SK-N-SH (cell line): ENCODE measurements at regions not wholly inside any gene's neighbourhood (a gene's known extent, or its start where the extent isn't known, plus 50 kb on each side); places are given as distances from the start of the nearest gene placed in this dataset.

Source experiments
- CTCF ChIA-PET: fragments of 300-600, 350-600 bp; formaldehyde crosslinking; extraction: SDS; loops from one replicate; lab custom pipeline; 2021; lab: Yijun Ruan, JAX
- POLR2A ChIA-PET: fragments of 350-600 bp; sonication (Branson Sonifier 250); formaldehyde crosslinking; extraction: SDS; loops from one replicate; lab custom pipeline; 2020; ENCODE audit warnings: antibody characterized with exemption, inconsistent platforms; lab: Yijun Ruan, JAX
- DNase-seq: peaks from one replicate; pipeline ENCODE4 v3.0.0; 2012
- H2AFZ ChIP-seq: fragments of 200-600 bp; sonication (generic); 2 replicates; pipeline ENCODE4 v1.8.1; 2016; ENCODE audit warnings: antibody characterized with exemption, mild to moderate bottlenecking, low read depth
- H3F3A ChIP-seq: fragments of 200-600 bp; sonication (generic); replicated peaks from 2 replicates; pipeline ENCODE3; 2016; ENCODE audit warnings: antibody characterized with exemption, mild to moderate bottlenecking; ENCODE audit not compliant: insufficient read depth
- H3K27ac ChIP-seq, 2 experiments: fragments of 200-500 bp in 1 of 2; fragments of 200-600 bp in 1 of 2; sonication (Bioruptor generic) in 1 of 2; sonication (generic), shearing (Covaris generic) in 1 of 2; 2 replicates each; pipeline versions ENCODE4 v1.5.1 to v1.6.1; 2014 to 2016; ENCODE audit warnings: low read depth in 2 of 2, inconsistent platforms in 1 of 2, low read length in 1 of 2, mild to moderate bottlenecking in 1 of 2, mixed read lengths in 1 of 2
- H3K27me3 ChIP-seq: fragments of 200-600 bp; sonication (generic), shearing (Covaris generic); 2 replicates; pipeline ENCODE4 v1.6.1; 2016; ENCODE audit warnings: mixed run types; ENCODE audit not compliant: insufficient read depth
- H3K36me3 ChIP-seq, 2 experiments: fragments of 200-500 bp in 1 of 2; fragments of 200-600 bp in 1 of 2; sonication (Bioruptor generic) in 1 of 2; sonication (generic) in 1 of 2; replicated peaks in 1 of 2; 2 replicates each; pipeline versions ENCODE3 to v1.5.1; 2014 to 2016; ENCODE audit warnings: low read length in 1 of 2, mild to moderate bottlenecking in 1 of 2; ENCODE audit not compliant: insufficient read depth in 2 of 2, control insufficient read depth in 1 of 2
- H3K4me1 ChIP-seq, 2 experiments: fragments of 200-500 bp in 1 of 2; fragments of 200-600 bp in 1 of 2; sonication (Bioruptor generic) in 1 of 2; sonication (generic), shearing (Covaris generic) in 1 of 2; 2 replicates each; pipeline versions ENCODE4 v1.5.1 to v1.6.1; 2014 to 2016; ENCODE audit warnings: low read depth in 1 of 2, low read length in 1 of 2, mixed run types in 1 of 2; ENCODE audit not compliant: insufficient read depth in 2 of 2, control insufficient read depth in 1 of 2
- H3K4me2 ChIP-seq: fragments of 200-600 bp; sonication (generic), shearing (Covaris generic); 2 replicates; pipeline ENCODE4 v1.6.1; 2017; ENCODE audit warnings: mixed run types
- H3K4me3 ChIP-seq, 2 experiments: fragments of 200-500 bp in 1 of 2; fragments of 200-600 bp in 1 of 2; sonication (Bioruptor generic) in 1 of 2; sonication (generic), shearing (Covaris generic) in 1 of 2; 2 replicates each; pipeline versions ENCODE4 v1.5.1 to v1.8.1; 2014 to 2016; ENCODE audit warnings: low read depth in 2 of 2, inconsistent platforms in 1 of 2, low read length in 1 of 2, mild to moderate bottlenecking in 1 of 2, mixed read lengths in 1 of 2, moderate library complexity in 1 of 2
- H3K79me2 ChIP-seq: fragments of 200-600 bp; sonication (generic); 2 replicates; pipeline ENCODE4 v1.8.1; 2017; ENCODE audit warnings: mild to moderate bottlenecking; ENCODE audit not compliant: insufficient read depth
- H3K9ac ChIP-seq: fragments of 200-600 bp; sonication (generic); 2 replicates; pipeline ENCODE4 v1.6.1; 2017; ENCODE audit warnings: mixed run types
- H3K9me2 ChIP-seq: fragments of 200-600 bp; sonication (generic); 2 replicates; pipeline ENCODE4 v1.6.1; 2017; ENCODE audit warnings: mixed run types
- H3K9me3 ChIP-seq: fragments of 200-600 bp; sonication (generic); 2 replicates; pipeline ENCODE4 v1.6.1; 2017; ENCODE audit warnings: mixed run types, mild to moderate bottlenecking, moderate library complexity
- H4K20me1 ChIP-seq: fragments of 200-600 bp; sonication (generic); 2 replicates; pipeline ENCODE4 v1.6.1; 2017; ENCODE audit warnings: mild to moderate bottlenecking, mixed run types; ENCODE audit not compliant: insufficient read depth
- CHD2 ChIP-seq: fragments of 150-350 bp; IDR thresholded peaks from 2 replicates; pipeline ENCODE4 v1.6.1; 2018; ENCODE audit warnings: low read length; ENCODE audit not compliant: partially characterized antibody
- ELF1 ChIP-seq: IDR thresholded peaks from 2 replicates; pipeline ENCODE4 v1.4.0; 2012
- EP300 ChIP-seq, 2 experiments: IDR thresholded peaks; 2 replicates each; pipeline versions ENCODE4 v1.4.0 to v1.6.1; 2012; ENCODE audit warnings: borderline replicate concordance in 1 of 2, low read depth in 1 of 2, low read length in 1 of 2
- EZH2phosphoT487 ChIP-seq: fragments of 200-600 bp; sonication (generic); IDR thresholded peaks from 2 replicates; pipeline ENCODE4 v1.6.1; 2017; ENCODE audit warnings: low read depth, mixed run types, mild to moderate bottlenecking, antibody characterized with exemption, moderate library complexity, borderline replicate concordance
- FOSL2 ChIP-seq: IDR thresholded peaks from 2 replicates; pipeline ENCODE4 v1.4.0; 2012; ENCODE audit warnings: low read depth, mild to moderate bottlenecking, moderate library complexity, borderline replicate concordance
- FOXM1 ChIP-seq: IDR thresholded peaks from 2 replicates; pipeline ENCODE4 v1.4.0; 2012; ENCODE audit warnings: low read depth, mild to moderate bottlenecking
- GABPA ChIP-seq: IDR thresholded peaks from 2 replicates; pipeline ENCODE4 v1.4.0; 2012; ENCODE audit warnings: low read depth, mild to moderate bottlenecking
- GATA2 ChIP-seq: sonication (generic); formaldehyde crosslinking; IDR thresholded peaks from 2 replicates; pipeline ENCODE4 v1.5.0; 2020; ENCODE audit warnings: mild to moderate bottlenecking, missing genetic modification reagents
- IRF3 ChIP-seq: fragments of 150-350 bp; IDR thresholded peaks from 2 replicates; pipeline ENCODE4 v1.6.1; 2016; ENCODE audit warnings: mild to moderate bottlenecking, low read depth, low read length
- JUND ChIP-seq: IDR thresholded peaks from 2 replicates; pipeline ENCODE4 v1.4.0; 2012
- NFIC ChIP-seq: IDR thresholded peaks from 2 replicates; pipeline ENCODE4 v1.4.0; 2012; ENCODE audit warnings: borderline replicate concordance
- RCOR1 ChIP-seq: fragments of 150-350 bp; IDR thresholded peaks from 2 replicates; pipeline ENCODE4 v1.6.1; 2017; ENCODE audit warnings: antibody characterized with exemption, low read length
- RXRA ChIP-seq: IDR thresholded peaks from 2 replicates; pipeline ENCODE4 v1.4.0; 2012; ENCODE audit warnings: low read depth, mild to moderate bottlenecking, borderline replicate concordance
- SIN3A ChIP-seq: IDR thresholded peaks from 2 replicates; pipeline ENCODE4 v1.6.1; 2012; ENCODE audit warnings: low read depth, mild to moderate bottlenecking, low read length, moderate library complexity, borderline replicate concordance
- TEAD4 ChIP-seq: IDR thresholded peaks from 2 replicates; pipeline ENCODE4 v1.4.0; 2012; ENCODE audit warnings: mild to moderate bottlenecking, borderline replicate concordance; ENCODE audit not compliant: insufficient read depth
- USF1 ChIP-seq: IDR thresholded peaks from 2 replicates; pipeline ENCODE4 v1.4.0; 2012; ENCODE audit warnings: low read depth, borderline replicate concordance
- WGBS: methylation state at CpG from one replicate; pipeline ENCODE4 v1.1.6; 2017; ENCODE audit warnings: low lambda C conversion rate; 5-methylcytosine and 5-hydroxymethylcytosine counted together
- TF ChIP-seq, protein P1 (sequence below): fragments of 150-350 bp; IDR thresholded peaks from 2 replicates; pipeline ENCODE4 v1.6.1; 2017; ENCODE audit warnings: antibody characterized with exemption, low read length, low read depth, borderline replicate concordance
- TF ChIP-seq, protein P2 (sequence below): IDR thresholded peaks from 2 replicates; pipeline ENCODE4; 2012
- TF ChIP-seq, protein P3 (sequence below): IDR thresholded peaks from 2 replicates; pipeline ENCODE4 v1.4.0; 2012; ENCODE audit warnings: low read depth, borderline replicate concordance

DNA sequence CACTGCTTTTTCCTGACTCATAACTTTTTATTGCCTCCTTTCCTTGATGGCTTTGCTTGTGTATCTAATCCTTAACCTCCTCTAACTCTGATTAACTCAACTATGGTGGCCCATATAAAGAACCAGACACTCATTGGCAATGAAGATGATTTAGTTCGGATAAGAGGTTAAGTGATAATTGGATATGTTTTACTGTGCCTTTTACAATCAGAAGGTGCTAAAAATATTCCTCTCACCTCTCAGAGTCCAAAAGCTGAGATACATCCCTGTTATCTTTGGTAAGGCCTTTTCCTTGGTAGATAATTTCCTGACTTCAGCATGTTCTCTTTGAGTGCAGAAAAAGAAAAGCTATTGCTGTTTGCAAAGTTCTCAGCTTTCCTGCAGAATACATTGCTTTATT is 367.7 kb downstream of the SLC16A7 start (continued):
- TF ChIP-seq, protein P1, sequence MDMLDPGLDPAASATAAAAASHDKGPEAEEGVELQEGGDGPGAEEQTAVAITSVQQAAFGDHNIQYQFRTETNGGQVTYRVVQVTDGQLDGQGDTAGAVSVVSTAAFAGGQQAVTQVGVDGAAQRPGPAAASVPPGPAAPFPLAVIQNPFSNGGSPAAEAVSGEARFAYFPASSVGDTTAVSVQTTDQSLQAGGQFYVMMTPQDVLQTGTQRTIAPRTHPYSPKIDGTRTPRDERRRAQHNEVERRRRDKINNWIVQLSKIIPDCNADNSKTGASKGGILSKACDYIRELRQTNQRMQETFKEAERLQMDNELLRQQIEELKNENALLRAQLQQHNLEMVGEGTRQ, result no peak
- TF ChIP-seq SIN3A (no peak), RCOR1 (no peak)

DNA sequence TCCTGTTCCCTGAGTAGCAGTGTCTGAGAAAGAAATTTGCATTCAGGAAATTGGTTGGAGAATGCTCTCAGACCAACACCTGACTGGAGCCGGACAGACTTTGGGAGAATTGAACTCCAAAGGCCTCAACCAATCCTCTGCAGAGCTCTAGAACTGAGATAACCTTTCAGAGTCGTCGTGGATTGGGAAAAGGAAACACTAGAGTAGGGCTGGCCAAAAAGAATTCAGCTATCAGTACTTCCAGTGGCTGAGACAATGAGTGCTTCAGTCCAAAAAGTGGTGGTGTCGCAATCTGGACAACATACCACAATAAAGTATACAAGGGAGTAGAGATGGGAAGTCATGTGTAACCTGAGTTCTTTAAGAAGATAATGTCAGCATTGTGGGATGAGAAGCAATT is 377.1 kb downstream of the SLC16A7 start:
- Histone ChIP-seq H2AFZ (no peak overlapping the region), H3K9me3 (no peaks in the 10 kb centered on the region), H3K9ac (no peak overlapping the region), H4K20me1 (no peaks in the 10 kb centered on the region), H3F3A (peaks cover 8% of the 10 kb centered on the region), H3K4me1 (no peaks in the 10 kb centered on the region), H3K79me2 (no peaks in the 10 kb centered on the region; the same call in 1 of the 2 replicates), H3K27me3 (no peaks in the 10 kb centered on the region; the same call in 1 of the 2 replicates), H3K27ac (peak overlapping the region in 1 of 2 experiments; percentile 19; a peak in 1 of 4 replicates), H3K4me2 (no peak overlapping the region), H3K4me3 (no peak overlapping the region), H3K9me2 (no peaks in the 10 kb centered on the region), H3K36me3 (no peaks in the 10 kb centered on the region)
- ChIA-PET POLR2A (no interaction called here), CTCF (interaction anchor here (0.6 kb wide), 1 partner anchor 203 kb away, joined by 3 read pairs; no protein-coding TSS in a partner anchor)
- TF ChIP-seq CHD2 (no peak), IRF3 (no peak), GATA2 (CRISPR knock-in tag) (no peak), EP300 (IDR thresholded peaks at IDR 0.05; ENCODE audit: borderline replicate concordance in 1 of 2, low read depth in 1 of 2, low read length in 1 of 2) (no peak), EZH2phosphoT487 (no peak), FOSL2 (no peak), RCOR1 (no peak), GABPA (no peak)
- TF ChIP-seq, protein P2, sequence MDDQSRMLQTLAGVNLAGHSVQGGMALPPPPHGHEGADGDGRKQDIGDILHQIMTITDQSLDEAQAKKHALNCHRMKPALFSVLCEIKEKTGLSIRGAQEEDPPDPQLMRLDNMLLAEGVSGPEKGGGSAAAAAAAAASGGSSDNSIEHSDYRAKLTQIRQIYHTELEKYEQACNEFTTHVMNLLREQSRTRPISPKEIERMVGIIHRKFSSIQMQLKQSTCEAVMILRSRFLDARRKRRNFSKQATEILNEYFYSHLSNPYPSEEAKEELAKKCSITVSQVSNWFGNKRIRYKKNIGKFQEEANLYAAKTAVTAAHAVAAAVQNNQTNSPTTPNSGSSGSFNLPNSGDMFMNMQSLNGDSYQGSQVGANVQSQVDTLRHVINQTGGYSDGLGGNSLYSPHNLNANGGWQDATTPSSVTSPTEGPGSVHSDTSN, result no peak
- no peak for DNase-seq
- 14% methylated on average over 4 of the region's 4 CpGs for WGBS

- WGBS, result 2% methylated on average over 2 of the region's 2 CpGs
- peaks cover 8% of the 10 kb centered on the region for H3F3A ChIP-seq
- ChIA-PET CTCF (no interaction called here), POLR2A (no interaction called here)
- DNase-seq, result no peak
- no peak overlapping the region for H2AFZ ChIP-seq
- H3K27ac ChIP-seq, result no peak overlapping the region
- H3K27me3 ChIP-seq, result no peaks in the 10 kb centered on the region; the same call in 1 of the 2 replicates
- no peak overlapping the region for H3K4me3 ChIP-seq
- no peak overlapping the region for H3K9ac ChIP-seq
- no peaks in the 10 kb centered on the region for H3K4me1 ChIP-seq
- H4K20me1 ChIP-seq, result no peaks in the 10 kb centered on the region
- 0 out of 2 replicates have a peak overlapping the region, but pooled peaks have one; percentile 0 for H3K4me2 ChIP-seq
- H3K36me3 ChIP-seq, result no peaks in the 10 kb centered on the region
- no peaks in the 10 kb centered on the region for H3K9me3 ChIP-seq
- H3K9me2 ChIP-seq, result no peaks in the 10 kb centered on the region
- H3K79me2 ChIP-seq, result no peaks in the 10 kb centered on the region; the same call in 1 of the 2 replicates
- TF ChIP-seq TEAD4 (peak; percentile 70; the same call in 1 of the 2 replicates), NFIC (peak; percentile 50; the same call in 1 of the 2 replicates), JUND (peak; percentile 73), ELF1 (no peak), RXRA (0 out of 2 replicates have a peak, but pooled peaks have one; percentile 9), FOXM1 (0 out of 2 replicates have a peak, but pooled peaks have one; percentile 44), FOSL2 (peak; percentile 65; the same call in 1 of the 2 replicates), USF1 (no peak)
- TF ChIP-seq, protein P2, result peak; percentile 81
- TF ChIP-seq, protein P3, sequence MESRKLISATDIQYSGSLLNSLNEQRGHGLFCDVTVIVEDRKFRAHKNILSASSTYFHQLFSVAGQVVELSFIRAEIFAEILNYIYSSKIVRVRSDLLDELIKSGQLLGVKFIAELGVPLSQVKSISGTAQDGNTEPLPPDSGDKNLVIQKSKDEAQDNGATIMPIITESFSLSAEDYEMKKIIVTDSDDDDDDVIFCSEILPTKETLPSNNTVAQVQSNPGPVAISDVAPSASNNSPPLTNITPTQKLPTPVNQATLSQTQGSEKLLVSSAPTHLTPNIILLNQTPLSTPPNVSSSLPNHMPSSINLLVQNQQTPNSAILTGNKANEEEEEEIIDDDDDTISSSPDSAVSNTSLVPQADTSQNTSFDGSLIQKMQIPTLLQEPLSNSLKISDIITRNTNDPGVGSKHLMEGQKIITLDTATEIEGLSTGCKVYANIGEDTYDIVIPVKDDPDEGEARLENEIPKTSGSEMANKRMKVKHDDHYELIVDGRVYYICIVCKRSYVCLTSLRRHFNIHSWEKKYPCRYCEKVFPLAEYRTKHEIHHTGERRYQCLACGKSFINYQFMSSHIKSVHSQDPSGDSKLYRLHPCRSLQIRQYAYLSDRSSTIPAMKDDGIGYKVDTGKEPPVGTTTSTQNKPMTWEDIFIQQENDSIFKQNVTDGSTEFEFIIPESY, result no peak
Observed at GRCh38 chr12:59973515-59973914, 377.7 kb downstream of the SLC16A7 start.
